Epithelial cell of esophagus (primary cell): ENCODE measurements at regions not wholly inside any gene's neighbourhood (a gene's known extent, or its start where the extent isn't known, plus 50 kb on each side); places are given as distances from the start of the nearest gene placed in this dataset.

Experiments used
- DNase-seq: peaks from one replicate; pipeline ENCODE4 v3.0.0; 2010; ENCODE audit warnings: low read depth
- H3K4me3 ChIP-seq: 2 replicates; pipeline ENCODE4 v1.5.1; 2011; ENCODE audit warnings: mild to moderate bottlenecking, low read length, control low read depth
- TF ChIP-seq, protein P1 (sequence below): IDR thresholded peaks from 2 replicates; pipeline ENCODE4 v1.5.1; 2011; ENCODE audit warnings: low read depth, mild to moderate bottlenecking, low read length, control low read depth, inconsistent platforms; ENCODE audit not compliant: insufficient read depth; ENCODE audit errors: missing control alignments

GRCh38 chr20:43786885-43787284 lies 60.1 kb upstream of the GTSF1L start:
- no peak overlapping the region for H3K4me3 ChIP-seq
- TF ChIP-seq, protein P1, sequence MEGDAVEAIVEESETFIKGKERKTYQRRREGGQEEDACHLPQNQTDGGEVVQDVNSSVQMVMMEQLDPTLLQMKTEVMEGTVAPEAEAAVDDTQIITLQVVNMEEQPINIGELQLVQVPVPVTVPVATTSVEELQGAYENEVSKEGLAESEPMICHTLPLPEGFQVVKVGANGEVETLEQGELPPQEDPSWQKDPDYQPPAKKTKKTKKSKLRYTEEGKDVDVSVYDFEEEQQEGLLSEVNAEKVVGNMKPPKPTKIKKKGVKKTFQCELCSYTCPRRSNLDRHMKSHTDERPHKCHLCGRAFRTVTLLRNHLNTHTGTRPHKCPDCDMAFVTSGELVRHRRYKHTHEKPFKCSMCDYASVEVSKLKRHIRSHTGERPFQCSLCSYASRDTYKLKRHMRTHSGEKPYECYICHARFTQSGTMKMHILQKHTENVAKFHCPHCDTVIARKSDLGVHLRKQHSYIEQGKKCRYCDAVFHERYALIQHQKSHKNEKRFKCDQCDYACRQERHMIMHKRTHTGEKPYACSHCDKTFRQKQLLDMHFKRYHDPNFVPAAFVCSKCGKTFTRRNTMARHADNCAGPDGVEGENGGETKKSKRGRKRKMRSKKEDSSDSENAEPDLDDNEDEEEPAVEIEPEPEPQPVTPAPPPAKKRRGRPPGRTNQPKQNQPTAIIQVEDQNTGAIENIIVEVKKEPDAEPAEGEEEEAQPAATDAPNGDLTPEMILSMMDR: no peak
- DNase-seq: no peak

DNA sequence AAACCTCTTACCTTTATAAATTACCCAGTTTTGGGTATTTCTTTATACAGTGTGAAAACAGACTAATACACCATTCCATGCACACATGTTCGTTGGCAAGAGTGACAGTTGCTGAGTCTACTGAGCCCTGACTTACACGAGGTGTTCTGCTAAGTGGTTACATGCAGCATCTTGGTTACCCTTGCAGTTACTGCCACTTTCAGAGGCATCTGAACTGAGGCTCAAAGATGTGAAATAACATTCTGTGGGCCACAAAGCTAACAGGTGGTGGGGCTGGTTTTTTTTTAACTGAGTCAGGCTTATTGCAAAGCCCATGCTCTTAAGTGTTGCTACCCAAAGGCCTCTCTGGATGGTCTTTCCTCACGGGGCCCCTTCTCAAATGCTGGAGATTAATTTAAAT lies 54.4 kb upstream of the GTSF1L start:
- no peak for DNase-seq
- TF ChIP-seq, protein P1: no peak
- no peak overlapping the region for H3K4me3 ChIP-seq

- no peak overlapping the region for H3K4me3 ChIP-seq
- TF ChIP-seq, protein P1: no peak
- no peak for DNase-seq
Observed at GRCh38 chr20:43778375-43778774, 51.6 kb upstream of the GTSF1L start.

DNA sequence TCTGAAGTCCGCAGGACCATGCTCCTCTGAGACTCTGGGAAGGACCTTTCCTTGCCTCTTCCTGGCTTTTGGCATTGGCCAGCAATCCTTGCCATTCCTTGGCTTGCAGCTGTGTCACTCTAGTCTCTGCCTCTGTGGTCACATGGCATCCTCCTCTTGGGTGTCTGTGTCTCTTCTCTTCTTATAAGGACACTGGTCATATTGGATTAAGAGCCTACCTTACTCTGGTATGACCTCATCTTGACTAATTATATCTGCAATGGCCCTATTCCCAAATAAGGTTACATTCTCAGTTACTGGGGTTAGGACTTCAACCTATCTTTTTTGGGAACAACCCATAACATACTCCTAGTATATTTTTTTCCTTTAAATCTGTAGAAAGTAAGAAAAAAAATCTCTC lies 49.9 kb upstream of the GTSF1L start:
- H3K4me3 ChIP-seq: no peak overlapping the region
- no peak for DNase-seq
- TF ChIP-seq, protein P1: no peak
